ENCODE measurements at regions not wholly inside any gene's neighbourhood (a gene's known extent, or its start where the extent isn't known, plus 50 kb on each side); places are given as distances from the start of the nearest gene placed in this dataset.

DNA sequence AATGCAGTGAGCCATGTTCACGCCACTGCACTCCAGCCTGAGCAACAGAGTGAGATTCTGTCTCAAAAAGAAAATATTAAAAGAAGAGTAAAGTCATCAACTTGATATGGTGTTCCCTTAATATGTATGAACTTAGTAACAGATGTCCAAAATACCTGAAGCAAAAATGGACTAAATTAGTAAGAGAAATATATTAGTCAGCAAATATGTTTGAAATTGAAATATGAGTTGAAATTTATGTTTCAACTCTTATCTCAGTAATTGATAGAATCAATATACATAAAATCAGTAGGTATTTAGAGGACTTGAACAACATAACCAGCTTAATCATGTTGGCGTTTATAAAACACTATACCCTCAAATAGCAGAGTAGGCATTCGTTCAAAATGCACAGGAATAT, 668.5 kb downstream of the ISL1 start (continued):
- TF ChIP-seq CREB1 (IDR thresholded peaks at IDR 0.05) (no peak), TAF7 (optimal IDR thresholded peaks at IDR 0.05; ENCODE audit: borderline replicate concordance, low read depth, low read length) (no peak), SP1 (IDR thresholded peaks at IDR 0.05; ENCODE audit: low read depth, low read length) (no peak), CTBP2 (IDR thresholded peaks at IDR 0.05; ENCODE audit: borderline replicate concordance, insufficient read depth, insufficient read length, low read length) (no peak), YY1 (IDR thresholded peaks at IDR 0.05; ENCODE audit: low read depth, low read length) (no peak)
